Umbilical cord (tissue), 1 donor: ENCODE measurements at regions not wholly inside any gene's neighbourhood (a gene's known extent, or its start where the extent isn't known, plus 50 kb on each side); places are given as distances from the start of the nearest gene placed in this dataset.
"Not testable (repeated sequence)": the region's sequence is repeated elsewhere in the genome, so short reads cannot be mapped to it uniquely, and the experiment has no call there.

ENCODE experiments used
- DNase-seq: peaks from one replicate; pipeline ENCODE4 v3.0.0-alpha.2; 2015; ENCODE audit warnings: low spot score

DNA sequence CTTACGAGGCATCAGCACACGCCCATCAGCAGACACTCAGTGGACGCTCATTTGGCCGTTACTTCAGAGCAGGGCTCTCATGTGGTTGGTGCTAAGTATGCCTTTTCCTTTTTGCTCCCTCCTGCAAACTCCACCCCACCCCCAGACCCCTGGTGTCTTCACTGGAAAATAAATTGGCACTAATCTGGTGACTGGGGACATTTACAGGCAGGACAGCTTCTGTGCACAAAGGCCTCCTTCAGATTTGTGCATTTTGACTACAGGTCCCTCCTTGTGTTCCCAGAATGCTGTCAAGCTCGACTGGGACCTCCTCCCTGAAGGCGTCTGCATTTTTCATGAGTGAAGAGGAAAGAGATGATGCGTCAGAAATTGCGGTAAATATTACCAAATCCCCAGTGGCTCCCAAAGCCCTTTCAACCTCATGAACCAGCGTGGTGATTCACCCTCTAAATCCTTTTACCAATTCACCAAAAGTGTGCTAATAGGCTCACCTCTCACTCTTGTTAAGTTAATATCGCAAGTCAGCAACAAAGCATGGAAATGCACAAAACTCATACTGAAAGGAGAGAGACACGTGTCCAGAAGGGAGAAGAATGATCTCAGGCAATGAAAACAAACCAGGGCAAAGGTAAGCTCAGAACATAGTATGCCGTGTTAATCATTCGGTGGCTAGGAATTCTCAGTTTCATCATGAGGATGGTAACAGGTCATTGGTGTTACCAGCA lies 119.0 kb downstream of the NKX6-1 start:
- DNase-seq, result no peak

DNA sequence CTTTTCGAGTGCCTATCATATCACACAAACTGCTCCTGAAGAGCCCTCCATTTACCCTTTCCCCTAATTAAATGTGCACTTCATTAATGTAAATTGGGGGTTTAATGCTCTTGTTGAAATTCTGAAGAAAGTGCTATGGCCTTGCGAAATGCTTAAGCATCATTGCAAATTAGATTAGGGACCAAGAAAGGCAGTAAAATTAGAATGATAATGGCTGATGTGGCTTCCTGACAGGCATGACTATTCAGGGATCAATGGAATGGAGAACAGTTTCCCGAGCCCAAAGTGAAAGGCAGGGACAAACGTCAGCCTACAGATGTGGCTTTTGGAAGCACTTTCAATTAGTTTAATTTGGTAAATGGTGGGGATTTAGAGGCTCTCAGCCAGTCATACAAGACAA lies 120.1 kb downstream of the NKX6-1 start:
- DNase-seq, result no peak

DNA sequence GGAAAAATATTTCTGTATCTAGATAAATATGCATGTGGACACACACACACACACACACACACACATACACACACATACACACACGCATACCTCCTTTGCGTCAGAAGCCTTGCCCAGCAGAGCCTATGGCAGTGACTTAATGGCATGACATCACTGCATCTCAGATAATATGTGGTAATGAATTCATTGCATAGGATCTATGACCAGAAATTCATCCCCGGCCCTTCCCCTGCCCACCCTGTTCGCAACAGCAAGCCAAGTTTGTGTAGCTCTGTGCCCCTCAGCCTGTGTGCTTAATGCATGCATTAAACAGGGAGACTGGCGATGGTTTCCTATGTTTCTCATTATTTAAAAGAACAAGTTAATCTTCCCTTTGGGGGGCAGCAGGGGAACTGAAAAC lies 120.7 kb downstream of the NKX6-1 start:
- no peak for DNase-seq

DNA sequence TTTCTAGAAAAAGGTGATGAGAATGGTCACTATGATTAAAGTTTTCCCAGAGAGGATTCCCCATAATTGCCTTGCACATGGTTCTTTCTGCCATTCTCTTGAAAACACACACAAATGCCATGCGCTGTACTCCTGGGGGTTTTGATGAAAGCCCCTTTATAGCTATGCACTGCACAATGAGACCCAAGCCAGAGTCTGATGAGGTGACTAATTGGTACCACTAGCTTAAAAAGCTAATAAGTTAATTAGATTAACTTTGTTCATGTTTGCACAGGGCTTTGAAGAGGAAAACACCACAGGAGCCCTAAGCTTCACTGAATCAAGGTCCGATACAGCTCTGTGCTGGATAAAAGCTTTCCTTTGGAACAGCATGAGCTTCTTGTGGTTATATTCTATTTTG lies 132.2 kb downstream of the NKX6-1 start:
- DNase-seq, result no peak

DNA sequence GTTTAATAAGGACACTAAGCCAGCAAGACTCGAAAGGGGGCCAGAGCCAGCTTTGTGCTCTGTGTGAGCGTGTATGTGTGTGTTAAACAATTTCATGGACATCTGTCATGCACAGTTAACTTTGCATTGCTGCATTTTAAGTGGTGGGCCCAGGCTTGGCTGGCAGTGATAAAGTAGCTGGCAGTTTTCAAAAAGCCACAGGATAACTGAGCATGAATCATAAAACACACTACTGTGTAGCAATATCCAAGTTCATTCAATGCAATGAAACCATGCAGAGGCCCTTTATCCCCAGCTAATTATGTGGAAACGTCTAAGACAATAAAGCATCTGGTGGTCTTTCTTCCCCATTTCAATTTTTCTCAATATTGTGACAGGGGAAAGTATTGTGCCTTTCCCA lies 132.9 kb downstream of the NKX6-1 start:
- no peak for DNase-seq

DNA sequence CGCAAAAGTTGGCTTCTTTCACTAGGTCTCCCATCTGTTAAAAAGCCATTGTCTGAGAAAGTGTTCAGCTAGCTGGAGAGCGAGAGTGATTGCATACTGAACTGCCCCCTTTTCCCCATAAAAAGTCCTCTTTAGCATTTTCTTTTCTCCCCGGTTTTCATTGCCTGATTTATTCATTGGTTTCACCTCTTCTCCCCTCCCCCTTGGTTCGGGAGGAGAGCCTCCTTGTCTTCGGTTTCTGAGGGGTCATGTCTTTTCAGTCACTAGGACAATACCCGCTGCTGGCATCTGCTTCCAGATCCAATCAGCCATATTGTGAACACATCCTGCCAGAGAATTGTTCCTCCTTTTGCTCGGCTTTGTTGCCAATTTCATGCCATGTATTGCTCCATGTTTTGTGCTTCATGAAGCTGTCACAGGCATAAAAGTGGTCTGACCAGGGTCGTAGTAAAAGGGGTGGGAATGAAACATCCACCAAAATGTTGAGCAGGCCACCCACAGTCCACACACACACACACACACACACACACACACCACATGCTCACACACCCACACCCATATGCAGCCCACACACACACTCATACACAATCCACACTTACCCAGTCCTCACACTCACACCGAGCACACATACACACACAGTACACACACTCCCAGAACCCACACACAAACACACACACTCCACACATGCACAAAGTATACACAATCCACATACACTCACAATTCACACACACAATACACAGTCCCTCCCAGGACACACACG lies 136.0 kb downstream of the NKX6-1 start:
- DNase-seq, result no peak

DNA sequence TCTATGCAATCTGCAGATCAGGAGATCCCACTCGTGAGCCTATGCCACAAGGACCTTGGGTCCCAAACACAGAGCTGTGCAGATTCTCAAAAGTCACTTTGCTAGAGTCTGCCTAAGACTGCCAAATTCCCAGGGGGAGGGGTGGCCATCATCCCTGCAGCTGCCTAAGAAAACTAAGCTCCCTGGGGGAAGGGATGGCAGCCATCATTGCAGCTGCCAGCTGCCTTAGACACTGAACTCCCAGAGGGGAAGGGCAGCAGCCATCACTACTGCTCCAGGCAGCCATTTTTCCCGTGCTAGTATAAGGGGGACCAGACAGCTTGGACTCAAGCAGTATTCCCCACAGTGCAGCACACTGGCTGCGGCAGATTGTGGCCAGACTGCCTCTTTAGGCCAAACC lies 156.9 kb downstream of the NKX6-1 start:
- DNase-seq, result no peak

DNA sequence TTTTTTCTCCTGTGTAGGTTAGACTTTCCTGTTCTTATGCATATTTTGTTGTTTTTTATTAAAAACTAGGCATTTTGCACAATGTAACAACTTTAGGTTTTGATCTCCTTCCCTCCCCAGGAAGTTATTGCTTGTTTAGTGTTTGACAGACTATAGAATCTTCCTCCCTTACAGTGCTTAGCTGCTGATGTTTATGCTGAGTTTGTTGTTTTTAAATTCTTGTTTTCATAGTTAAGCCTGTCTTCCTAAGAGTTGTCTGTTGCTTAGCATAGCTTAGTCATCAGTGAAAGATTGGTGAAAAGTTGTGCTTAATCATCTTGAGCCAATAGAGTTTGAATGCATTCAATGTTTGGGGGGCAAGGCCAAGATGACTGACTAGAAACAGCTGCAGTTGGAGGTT lies 157.5 kb downstream of the NKX6-1 start:
- no peak for DNase-seq

DNA sequence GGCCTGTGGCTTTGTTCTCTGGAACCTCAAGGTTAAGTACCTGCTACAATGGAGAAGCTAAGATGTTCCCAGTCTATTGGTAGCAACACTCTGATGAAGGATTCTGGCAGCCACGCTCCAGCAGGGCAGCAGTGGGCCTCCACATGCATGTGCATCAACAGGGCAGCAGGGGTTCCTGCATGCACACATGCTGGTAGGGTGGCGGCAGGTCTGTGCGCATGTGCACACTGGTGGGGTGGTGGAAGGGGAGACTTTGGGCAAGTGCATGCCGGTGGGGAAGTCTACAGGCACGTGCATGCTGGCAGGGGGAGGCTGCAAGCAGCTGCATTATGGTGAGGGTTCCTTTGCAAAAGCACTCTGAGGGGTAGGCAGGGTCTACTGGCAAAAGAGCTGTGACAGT lies 160.7 kb downstream of the NKX6-1 start:
- no peak for DNase-seq

DNA sequence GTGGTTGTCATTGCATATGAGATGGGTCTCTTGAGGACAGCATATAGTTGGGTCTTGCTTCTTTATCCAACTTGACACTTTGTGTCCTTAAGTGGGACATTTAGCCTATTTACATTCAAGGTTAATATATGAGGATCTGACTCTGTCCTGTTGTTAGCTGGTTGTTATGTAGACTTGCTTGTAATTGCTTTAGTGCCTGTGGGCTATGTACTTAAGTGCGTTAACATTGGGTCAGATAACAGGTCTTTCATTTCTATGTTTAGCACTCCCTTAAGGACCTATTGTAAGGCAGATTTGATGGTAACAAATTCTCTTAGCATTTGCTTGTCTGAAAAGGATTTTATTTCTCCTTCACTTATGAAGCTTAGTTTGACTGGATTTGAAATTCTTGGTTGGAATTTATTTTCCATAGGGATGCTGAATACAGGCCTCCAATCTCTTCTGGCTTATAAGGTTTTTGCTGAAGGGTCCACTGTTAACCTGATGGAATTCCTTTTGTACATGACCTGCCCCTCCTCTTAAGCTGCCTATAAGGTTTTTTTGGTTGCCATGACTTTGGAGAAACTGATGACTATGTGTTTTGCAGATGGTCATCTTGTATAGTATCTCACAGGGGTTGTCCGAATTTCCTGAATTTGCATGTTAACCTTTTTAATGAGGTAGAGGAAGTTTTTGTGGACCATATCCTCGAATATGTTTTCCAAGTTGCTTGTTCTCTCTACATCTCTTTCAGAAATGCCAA lies 162.0 kb downstream of the NKX6-1 start:
- no peak for DNase-seq

DNA sequence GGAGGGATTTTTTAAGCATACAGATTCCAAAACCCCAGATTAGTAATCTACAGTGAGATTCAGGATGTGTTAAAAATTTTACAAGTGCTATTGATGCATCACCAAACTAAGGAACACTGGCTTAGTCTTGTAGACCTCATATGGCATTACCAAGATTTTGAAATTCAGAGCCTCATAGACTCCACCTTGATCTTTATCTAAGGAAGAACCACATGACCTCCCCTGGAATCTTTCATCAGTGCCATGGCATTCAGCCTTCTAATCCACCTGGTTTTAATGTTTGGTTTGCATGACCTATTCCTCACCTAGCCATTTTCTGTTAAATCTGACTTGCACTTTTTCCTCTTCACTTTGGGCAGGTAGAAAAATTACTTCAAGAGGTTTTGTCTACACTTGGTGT lies 171.6 kb downstream of the NKX6-1 start:
- no peak for DNase-seq

DNA sequence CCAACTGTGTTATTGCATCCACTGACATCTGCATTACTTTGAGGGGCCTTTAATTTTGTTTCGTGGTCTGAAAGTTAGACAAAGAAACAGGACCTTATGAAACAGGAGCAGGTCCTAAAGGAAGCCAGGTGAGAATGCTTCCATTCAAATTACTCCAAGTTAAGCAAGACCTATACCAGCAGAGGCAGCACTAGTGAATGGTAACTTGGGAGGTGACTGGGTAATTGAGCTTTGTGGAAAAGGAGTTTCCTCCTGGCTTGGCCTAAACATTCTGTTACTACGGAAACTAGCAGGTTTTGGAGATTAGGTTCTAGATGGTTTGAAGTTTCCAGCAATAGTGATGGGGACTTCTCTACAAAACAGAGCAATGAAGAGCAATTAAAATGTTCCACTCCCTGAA lies 173.5 kb downstream of the NKX6-1 start:
- no peak for DNase-seq

DNA sequence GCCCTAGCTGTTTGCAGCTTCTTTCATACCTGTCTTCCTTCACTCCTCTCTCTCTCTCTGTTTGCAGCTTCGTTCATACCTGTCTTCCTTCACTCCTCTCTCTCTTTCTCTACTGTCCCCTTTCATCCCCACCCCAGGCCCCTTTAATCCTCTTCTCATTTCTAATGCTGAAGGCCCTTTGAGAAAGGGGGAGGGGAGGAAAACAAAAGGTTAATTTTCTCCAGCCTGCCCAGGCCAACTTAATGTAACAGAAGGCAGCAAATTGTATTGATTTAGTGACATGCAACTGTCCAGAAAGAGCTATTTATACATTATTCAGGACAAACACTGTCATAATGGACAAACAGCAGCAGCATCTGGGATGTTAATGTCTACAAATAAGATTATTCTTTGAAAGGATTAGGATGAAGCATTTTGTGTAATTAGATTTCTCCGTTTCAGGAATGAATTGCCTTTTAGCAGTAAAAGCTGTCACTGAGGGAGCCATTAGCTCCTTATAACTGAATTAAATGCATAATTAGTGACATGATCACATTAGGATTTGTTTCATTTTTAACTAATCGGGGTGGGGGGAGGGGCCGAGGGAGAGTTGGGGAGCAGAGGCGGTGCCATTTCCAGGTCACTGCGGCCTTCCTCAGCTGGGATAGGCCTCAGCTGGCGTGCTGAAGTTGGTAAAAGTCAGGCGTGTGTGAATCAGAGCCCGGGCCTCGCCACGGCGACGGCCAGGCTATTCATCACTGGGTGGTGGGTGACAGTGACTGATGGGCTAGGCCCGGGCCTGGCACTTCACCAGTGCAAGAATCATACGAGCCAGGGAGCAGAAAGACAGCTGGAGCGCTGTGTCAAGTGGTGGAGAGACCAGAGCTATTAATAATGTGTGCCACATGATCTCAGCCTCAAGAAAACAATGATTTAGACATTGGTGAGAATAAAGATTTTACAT lies 174.5 kb downstream of the NKX6-1 start:
- no peak for DNase-seq

DNA sequence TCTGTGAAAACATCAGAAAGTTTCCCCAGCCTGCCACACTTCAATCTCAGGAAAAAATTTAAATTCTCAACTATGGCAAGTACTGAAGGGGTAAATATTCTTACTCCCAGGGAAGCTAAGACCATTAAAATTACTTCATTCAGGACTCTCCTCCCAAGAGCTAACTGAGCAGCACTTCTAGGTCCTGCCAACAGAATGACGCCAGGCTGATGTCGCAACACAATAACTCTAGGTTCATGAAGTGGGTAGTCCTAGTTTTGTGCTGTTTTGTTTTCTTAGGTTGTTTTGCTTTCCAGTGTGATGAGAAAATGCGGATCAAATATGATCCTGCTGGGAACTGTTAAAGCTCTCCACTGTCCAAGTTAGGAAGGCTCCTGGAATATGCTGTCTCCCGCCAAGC lies 180.0 kb downstream of the NKX6-1 start:
- DNase-seq, result no peak

DNA sequence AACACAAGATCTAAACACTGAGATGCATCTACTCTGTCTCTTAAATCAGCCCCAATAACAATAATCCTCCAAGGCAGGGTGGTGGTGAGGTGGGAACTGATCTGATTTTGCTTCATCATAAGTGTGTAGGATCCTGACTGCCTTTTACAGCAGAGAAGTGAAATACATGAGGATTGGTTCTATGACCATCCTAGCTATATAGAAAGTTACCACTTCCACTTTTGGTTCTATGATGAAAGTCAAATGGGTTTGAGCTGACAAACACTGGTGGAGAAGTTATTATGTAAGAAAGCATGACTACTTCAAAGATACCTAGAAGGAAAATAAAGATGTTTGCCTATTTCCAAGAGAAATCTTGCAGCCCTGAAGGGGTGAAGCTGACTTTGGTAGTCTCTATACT lies 181.6 kb downstream of the NKX6-1 start:
- no peak for DNase-seq

DNA sequence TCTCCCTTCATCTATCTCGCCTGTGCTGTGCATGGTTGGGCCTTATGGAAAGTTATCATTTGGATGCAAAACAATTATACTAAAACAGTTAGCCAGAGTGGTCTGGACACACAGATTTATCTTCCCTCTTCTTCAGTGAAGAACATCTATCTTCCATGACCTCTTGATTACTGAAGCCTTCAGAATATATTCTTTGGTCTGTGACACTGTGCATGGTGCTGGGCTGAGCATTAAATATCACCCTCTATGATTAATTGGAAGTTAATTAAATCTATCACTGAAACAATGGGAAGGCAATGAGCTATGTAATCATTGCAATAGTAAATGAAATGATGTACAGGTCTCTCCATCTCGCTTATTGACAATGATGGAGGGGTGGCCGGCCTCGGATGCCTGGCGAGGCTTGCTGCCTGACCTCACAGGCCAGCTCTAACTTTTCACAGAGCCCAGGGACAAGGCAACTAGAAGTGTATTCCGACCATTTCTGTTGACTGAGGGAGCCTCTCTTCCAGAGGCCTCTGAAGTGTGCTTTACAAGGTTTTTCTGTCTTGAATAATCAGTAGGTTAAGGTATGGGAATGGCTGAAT lies 186.6 kb downstream of the NKX6-1 start:
- no peak for DNase-seq

DNA sequence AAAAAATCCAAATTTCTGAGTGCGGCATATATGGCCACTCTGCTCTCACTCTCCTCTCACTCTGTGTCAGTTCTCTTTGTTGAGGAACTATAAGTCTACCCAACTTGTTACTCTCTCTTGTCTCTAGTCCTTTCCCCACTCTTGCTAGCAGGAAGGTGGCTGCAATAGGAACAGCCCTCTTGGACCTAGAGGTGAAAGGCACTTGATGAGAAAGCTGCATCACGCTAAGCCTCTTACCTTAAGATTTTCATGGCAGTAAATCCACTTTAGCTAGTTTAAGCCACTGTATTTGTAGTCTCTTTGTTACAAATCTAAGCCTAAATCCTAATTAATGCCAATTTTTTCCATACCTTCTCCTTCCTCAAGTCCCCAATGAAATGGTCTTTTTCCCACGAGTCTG lies 189.9 kb downstream of the NKX6-1 start:
- no peak for DNase-seq

DNA sequence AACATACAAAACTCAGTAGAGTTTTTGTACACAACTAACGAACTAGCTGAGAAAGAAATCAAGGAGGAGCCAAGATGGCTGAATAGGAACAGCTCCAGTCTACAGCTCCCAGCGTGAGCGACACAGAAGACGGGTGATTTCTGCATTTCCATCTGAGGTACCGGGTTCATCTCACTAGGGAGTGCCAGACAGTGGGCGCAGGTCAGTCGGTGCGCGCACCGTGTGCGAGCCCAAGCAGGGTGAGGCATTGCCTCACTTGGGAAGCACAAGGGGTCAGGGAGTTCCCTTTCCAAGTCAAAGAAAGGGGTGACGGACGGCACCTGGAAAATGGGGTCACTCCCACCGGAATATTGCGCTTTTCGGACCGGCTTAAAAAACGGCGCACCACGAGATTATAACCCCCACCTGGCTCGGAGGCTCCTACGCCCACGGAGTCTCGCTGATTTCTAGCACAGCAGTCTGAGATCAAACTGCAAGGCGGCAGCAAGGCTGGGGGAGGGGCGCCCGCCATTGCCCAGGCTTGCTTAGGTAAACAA lies 200.3 kb downstream of the NKX6-1 start:
- DNase-seq, result not testable (repeated sequence)

DNA sequence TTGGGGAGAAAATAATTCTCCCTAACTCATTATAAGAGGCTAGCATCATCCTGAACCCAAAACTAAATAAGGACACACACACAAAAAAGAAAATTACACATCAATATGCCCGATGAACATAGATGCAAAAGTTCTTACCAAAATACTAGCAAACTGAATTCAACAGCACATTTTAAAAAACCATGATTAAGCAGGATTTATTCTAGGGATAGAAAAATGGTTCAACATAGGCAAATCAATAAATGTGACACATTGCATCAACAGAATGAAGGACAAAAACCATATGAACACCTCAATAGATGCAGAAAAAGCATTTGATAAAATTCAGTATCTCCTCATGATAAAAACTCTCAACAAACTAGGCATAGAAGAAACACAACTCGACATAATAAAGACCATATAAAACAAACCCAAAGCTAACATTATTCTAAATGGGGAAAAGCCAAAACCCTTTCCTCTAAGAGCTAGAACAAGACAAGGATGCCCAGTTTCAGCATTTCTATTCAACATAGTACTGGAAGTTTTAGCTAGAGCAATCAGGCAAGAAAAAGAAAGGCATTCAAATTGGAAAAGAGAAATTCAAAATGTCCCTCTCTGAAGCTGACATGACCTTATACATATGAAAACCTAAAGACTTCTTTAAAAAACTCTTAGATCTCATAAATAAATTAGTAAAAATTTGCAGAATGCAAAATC lies 200.9 kb downstream of the NKX6-1 start:
- DNase-seq, result no peak

DNA sequence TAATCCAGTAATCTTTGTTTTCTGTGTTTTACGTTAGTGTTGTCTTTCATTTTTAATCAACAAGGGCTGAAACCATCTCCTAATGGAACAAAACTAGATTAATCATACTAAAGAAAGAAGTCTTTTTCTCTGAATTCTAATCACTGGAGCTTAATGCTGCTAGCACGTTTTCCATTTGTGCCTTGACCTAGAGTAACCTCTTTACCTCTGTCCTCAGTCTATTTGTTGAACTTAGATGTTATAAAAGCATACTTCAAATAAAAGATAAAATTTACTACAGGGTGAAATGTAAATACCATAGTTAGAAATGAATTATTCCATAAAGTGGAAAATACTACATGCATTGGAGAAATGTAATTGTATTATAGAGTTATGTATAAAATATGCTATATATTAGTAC lies 207.1 kb downstream of the NKX6-1 start:
- no peak for DNase-seq
